CD4-positive, alpha-beta T cell treated with Interleukin-10 for 1 hour (primary cell): ENCODE measurements at regions not wholly inside any gene's neighbourhood (a gene's known extent, or its start where the extent isn't known, plus 50 kb on each side); places are given as distances from the start of the nearest gene placed in this dataset.
A peak's percentile ranks its signal among the peaks of the same experiment; 100 is the strongest.
"Not testable (repeated sequence)": the region's sequence is repeated elsewhere in the genome, so short reads cannot be mapped to it uniquely, and the experiment has no call there.

ENCODE experiments used
- DNase-seq: peaks from one replicate; pipeline ENCODE4 v3.0.0-alpha.2; 2020

DNA sequence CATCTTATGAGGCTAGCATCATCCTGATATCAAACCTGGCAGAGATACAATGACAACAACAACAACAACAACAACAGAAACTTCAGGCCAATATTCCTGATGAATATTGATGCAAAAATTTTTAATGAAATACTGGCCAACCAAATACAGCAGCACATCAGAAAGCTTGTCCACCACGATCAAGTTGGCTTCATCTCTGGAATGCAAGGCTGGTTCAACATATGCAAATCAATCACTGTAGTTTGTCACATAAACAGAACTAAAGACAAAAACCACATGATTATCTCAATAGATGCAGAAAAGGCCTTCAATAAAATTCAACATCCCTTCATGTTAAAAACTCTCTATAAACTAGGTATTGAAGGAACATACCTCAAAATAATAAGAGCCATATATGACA, 397.3 kb downstream of the RAP2B start:
- not testable (repeated sequence) for DNase-seq

DNA sequence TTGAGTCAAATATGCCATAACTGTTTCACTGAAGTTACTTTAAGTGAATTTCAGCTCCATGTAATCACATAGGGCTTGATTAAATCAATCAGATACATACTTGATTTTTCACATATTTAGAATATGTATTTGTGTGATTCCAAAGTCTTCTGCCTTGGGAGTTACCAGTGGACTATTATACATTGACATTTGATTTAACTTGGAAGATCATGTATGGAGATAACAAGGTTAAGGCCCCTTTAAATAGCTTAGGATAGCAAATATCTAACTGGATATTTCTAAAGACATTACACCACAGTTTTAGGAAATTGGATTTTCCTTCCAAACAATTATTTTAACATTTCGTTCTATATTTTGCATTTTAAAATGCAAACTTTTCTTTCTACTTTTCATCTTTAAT, 405.0 kb downstream of the RAP2B start:
- no peak for DNase-seq

- no peak for DNase-seq
These were observed 405.5 kb downstream of the RAP2B start for GRCh38 chr3:153567556-153567955.

DNA sequence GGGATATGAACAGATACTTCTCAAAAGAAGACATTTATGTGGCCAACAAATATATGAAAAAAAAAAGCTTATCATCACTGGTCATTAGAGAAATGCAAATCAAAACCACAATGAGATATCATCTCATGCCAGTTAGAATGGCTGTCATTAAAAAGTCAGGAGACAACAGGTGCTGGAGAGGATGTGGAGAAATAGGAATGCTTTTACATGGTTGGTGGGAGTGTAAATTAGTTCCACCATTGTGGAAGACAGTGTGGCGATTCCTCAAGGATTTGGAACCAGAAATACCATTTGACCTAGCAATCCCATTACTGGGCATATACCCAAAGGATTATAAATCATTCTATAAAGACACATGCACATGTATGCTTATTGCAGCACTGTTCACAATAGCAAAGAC, 408.5 kb downstream of the RAP2B start:
- not testable (repeated sequence) for DNase-seq

DNA sequence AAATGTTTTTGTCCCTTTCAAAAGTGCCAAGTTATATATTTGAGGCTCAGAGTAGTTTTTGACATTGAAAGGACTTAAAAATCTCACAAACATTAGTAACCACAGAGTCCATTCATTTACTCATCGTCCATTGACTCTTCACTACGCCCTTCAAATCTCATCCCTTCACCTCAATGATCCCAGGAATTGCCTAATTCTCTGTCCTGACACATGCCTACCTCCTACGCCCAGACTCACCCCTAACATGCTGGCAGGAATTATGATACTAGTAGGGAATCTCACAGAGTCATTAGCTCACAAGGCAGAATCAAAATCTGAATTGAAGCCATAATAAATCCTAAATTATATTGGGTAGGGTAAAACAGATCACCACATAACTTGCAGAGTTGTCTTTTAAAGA, 410.1 kb downstream of the RAP2B start:
- DNase-seq: no peak

- no peak for DNase-seq
These were observed 410.6 kb downstream of the RAP2B start for GRCh38 chr3:153572654-153573053.

- DNase-seq: no peak
These were observed 411.5 kb downstream of the RAP2B start for GRCh38 chr3:153573481-153573880.

DNA sequence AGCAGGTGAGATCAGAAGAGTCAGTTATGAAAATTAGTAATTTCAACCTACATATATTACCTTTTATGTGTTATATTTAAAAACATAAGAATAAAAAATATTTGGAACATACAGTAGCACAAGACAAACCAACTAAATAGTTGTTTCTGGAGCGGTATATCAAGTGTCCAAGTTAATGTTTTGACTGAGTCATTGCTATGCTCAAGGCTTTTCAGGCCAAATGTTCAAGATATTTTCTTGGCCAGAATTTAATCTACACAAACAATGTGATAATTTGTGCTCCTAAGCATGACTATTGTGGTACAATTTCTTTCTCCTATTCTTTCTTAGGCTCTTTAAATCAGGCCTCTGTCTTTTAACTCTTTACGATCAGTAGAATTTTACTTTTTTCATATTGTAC, 412.4 kb downstream of the RAP2B start:
- DNase-seq: no peak

- no peak for DNase-seq
These were observed 415.2 kb downstream of the RAP2B start for GRCh38 chr3:153577059-153577736.

DNA sequence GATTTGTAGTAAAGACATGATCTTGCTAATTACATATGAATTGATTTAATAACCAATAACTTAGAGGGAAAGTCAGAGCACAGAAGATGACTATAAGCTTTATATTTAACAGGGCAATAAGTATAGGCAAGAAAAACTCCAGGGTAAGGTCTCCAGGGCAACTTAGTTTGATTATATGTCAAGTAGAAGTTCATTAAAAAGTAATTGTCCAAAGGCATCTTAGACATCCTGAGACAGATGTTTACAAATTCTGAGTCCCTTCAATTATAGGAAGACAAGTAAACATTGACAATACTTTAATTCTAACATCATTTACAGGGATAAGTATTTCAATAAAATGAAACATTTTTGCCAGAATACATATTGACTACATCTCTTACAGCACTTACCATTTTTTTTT, 416.0 kb downstream of the RAP2B start:
- DNase-seq: no peak

DNA sequence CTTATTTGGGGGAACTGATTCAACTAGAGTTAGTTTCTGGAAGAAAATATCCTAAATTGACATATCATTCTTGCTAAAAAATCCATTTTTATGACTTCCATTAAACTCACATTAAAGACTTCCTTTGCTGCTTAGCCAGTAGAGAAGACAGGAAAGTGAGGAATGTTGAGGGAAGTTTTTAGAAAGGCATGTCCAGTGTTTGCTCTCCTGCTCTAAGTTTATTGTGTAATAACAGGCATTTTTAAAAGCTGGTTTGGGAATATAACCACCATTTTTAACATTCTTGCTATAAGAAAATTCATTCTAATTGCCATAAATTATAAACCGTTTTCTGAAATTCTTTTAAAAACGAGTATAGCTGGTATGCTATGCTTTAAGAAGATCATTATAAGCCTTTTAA, 428.0 kb downstream of the RAP2B start:
- no peak for DNase-seq

DNA sequence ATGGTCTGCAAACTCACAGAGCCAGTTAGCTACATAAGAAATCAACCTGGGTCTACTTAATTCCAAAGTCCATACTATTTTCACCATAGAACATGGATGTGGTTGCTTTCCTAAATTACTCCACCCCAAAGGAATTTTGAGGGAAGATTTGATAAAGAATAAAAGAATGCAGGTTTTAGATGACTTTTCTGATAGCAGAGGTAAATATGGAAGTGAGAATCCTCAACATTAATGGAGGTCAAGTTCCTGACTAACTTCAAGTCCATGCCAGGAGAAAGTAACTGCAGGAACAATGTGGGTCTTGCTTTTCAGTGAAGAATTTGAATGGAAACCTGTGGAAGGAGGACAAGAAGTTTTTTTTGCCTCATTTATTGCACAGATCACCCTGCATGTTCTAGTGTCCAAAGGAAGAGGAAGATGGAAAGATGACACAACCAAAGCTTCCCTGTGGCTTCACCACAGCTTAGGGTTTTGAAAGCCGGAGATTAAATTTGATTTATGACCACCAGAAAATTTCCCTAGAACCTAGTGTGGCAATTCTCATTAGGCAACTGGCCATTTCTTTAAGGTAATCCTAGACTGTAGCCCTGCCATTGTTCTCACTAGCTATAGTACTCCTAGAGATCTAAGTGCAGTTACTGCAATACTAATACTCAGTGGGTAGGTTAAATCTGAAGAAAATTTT, 429.7 kb downstream of the RAP2B start:
- no peak for DNase-seq

- peak; percentile 33 for DNase-seq
These were observed 433.3 kb downstream of the RAP2B start for GRCh38 chr3:153595186-153595815.

DNA sequence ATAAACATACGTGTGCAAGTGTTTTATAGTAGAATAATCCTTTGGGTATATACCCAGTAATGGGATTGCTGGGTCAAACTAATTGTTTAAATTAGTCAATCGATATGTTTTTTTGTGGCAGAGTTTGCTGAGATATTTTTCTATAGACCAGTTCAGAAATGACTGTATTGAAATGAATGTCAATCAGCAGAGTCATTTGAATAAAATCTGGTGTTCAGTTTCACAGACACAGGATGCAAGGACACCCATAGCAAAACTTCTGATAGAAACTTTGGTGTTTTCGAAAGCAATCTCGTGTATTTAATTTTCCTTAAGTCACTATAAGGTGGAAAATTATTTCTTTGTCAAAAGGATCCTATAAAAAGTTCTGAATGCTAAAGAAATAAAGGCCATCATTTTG, 434.4 kb downstream of the RAP2B start:
- DNase-seq: no peak

DNA sequence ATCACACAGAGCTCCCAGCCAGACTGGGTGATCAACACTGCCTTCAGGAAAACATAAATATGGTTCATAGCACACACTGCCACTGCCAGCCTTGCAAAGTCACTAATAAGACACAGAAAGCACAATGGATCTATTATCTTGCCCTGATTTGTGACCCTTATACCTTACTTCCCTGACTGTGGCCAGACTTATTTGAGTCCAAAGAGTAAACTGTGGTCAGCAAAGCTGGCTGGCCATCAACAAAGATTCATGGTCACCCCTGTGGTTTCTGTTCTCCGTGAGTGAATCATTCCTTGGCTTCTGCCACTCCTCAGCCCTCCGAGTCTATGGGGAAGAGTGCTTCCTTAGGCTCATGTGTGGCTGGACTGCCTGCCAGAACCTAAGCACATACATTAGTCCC, 437.7 kb downstream of the RAP2B start:
- DNase-seq: no peak

DNA sequence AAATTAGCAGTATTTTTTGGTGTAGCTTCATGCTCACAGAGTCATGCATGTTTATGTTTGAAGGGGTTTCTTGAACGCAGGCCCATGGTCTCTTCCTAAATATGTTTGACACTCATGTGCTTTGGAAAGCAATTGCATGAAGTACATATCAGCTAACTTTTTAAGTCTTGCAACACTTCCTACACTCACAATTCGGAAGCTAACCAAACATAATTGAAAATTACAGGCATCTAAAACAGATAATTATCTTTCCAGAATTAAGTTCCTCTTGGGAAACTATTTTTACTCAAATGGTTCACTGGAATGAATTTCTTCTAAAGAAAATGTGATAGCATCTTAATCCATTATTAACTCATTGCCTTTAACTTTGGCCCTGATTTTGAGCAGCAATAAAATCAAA, 438.9 kb downstream of the RAP2B start:
- no peak for DNase-seq

DNA sequence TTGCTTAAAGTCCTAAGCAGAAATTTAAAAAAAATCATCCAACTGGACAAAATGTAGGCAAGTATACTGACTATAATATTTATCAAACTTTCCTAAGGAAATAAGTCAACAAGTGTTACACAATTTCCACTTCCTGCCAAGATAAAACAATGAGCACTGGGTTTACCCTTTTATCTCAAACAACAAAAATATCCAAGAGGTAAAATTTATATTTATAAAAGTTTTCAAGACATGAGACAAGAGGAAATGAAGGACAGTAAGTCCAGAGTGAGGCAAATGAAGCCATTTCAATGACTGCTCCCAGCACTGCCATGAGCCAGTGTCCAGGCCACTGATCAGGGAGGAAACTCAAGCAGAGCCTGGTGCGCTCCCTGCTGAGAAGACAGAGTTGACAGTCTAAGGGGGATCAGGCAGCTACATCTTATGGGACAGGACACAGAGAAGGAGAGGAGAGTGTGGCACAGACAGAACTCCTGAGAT, 439.4 kb downstream of the RAP2B start:
- DNase-seq: no peak

DNA sequence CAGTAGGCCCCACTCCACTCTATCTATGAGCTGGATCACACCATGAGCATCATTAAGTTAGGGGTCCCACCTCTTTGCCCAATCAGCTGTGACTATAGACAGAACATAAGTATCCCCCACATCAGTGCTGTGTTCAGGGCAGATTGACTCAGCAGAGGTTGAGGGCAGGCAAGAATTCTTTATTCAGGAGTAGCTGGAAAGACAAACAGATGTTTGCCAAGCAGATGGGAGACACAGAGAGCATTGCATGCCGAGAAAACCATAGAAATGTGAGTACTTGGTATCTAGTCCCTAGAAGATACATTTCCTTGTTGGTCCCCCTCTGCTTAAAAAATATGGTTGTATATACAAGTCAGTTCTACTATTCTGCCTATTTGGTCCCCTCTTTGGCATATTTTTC, 440.8 kb downstream of the RAP2B start:
- DNase-seq: no peak

GRCh38 chr3:153614140-153614539, 452.1 kb downstream of the RAP2B start:
- no peak for DNase-seq

GRCh38 chr3:153614563-153614962, 452.5 kb downstream of the RAP2B start:
- no peak for DNase-seq

DNA sequence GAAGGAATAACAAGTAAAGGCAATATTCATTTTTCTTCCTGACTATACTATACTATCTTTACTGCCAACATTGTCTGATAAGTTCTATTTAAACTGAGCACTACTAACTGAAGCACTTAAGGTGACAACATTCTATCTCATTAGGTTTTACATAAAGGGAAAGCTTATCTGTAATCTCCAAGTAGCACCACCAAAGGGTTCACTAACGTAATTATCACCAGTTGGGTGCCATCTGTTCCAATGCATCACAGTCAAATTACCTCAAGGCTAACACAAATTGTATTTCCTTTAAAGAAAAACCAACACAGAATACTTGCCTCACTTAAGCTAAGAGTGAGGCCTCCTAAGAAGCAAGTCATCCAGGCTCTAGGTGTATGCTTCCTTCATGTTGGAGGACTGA, 453.8 kb downstream of the RAP2B start:
- no peak for DNase-seq

- no peak for DNase-seq
These were observed 455.4 kb downstream of the RAP2B start for GRCh38 chr3:153617463-153617862.

DNA sequence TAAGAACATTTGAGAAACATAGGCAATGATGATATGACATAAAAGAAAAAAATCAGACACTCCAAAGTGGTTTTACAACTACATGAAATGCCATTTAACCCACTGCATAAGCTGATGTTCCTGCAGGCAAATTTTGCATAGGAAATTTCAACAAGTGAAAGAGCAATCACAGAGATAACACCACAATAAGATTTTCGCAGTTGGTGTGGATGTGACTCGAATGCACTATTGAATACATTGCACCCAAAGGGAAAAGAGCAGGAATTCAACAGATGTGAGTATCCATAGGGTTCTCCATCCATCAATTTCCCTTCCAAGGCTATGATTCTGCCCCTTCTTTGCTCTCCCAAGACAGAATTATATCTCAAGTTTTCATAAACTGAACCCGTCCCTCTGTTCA, 456.1 kb downstream of the RAP2B start:
- DNase-seq: no peak

DNA sequence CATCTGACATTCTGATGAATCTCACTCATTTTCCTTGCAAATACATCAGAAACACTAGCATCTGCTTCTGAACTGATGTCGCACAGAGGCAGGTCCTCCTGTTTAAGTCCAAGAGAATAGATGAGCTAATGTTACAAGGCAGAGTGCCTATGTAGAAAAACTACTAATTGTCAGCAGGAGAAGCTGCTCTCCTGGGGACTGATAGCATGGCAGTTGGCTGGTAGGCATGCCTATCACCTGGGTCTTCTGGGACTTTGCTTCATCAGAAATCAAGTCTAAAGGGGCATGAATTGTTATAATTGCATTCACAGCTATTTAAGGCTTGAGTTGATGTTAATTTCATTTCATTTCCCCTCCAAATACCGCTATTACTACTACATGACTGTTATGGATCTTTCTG, 457.2 kb downstream of the RAP2B start:
- DNase-seq: no peak
